OCI-LY7 (cell line): ENCODE measurements at regions not wholly inside any gene's neighbourhood (a gene's known extent, or its start where the extent isn't known, plus 50 kb on each side); places are given as distances from the start of the nearest gene placed in this dataset.
"Not testable (repeated sequence)": the region's sequence is repeated elsewhere in the genome, so short reads cannot be mapped to it uniquely, and the experiment has no call there.

Experiments
- BruUV-seq: library from RNA; stranded (reverse); fragments of 400-500 nt; replicated peaks from 2 replicates; lab custom pipeline; 2021; lab: Mats Ljungman, UMichigan
- CTCF ChIA-PET: fragments of 300-600 bp; sonication (Branson Sonifier 250); formaldehyde crosslinking; loops from one replicate; lab custom pipeline; 2022; ENCODE audit warnings: antibody characterized with exemption; ENCODE audit not compliant: unreplicated experiment; lab: Charles Lee
- POLR2A ChIA-PET: fragments of 300-600 bp; sonication (Branson Sonifier 250); formaldehyde crosslinking; loops from one replicate; lab custom pipeline; 2022; ENCODE audit warnings: antibody characterized with exemption; lab: Charles Lee
- DNase-seq: peaks from one replicate; pipeline ENCODE4 v3.0.0-alpha.2; 2015; ENCODE audit warnings: low spot score
- H2AFZ ChIP-seq: fragments of 200-600 bp; sonication (generic), shearing (Covaris generic); 2 replicates; pipeline ENCODE4 v1.6.1; 2014; ENCODE audit warnings: mild to moderate bottlenecking, antibody characterized with exemption, low read length, moderate library complexity
- H3K27ac ChIP-seq: fragments of 200-600 bp; sonication (generic); 2 replicates; pipeline ENCODE4 v1.5.1; 2014; ENCODE audit warnings: mixed run types, low read depth, mild to moderate bottlenecking, moderate library complexity, low read length, inconsistent platforms; ENCODE audit not compliant: poor library complexity, severe bottlenecking
- H3K36me3 ChIP-seq: fragments of 200-600 bp; sonication (generic); 2 replicates; pipeline ENCODE4 v1.6.1; 2014; ENCODE audit warnings: mild to moderate bottlenecking, antibody characterized with exemption, low read length, moderate library complexity, mixed read lengths; ENCODE audit not compliant: insufficient read depth
- H3K4me1 ChIP-seq: fragments of 200-600 bp; sonication (generic); 2 replicates; pipeline ENCODE4 v1.5.1; 2014; ENCODE audit warnings: mild to moderate bottlenecking, low read length; ENCODE audit not compliant: insufficient read depth, poor library complexity, severe bottlenecking
- H3K4me2 ChIP-seq: fragments of 200-600 bp; sonication (generic); 2 replicates; pipeline ENCODE4 v1.6.1; 2014; ENCODE audit warnings: mild to moderate bottlenecking, low read length
- H3K4me3 ChIP-seq: fragments of 200-600 bp; sonication (generic); 2 replicates; pipeline ENCODE4 v1.5.1; 2014; ENCODE audit warnings: mild to moderate bottlenecking, low read depth, low read length; ENCODE audit not compliant: poor library complexity, severe bottlenecking
- H3K79me2 ChIP-seq: fragments of 200-600 bp; sonication (generic); 2 replicates; pipeline ENCODE4 v1.6.1; 2016; ENCODE audit warnings: low read depth, mild to moderate bottlenecking, low read length, moderate library complexity, mixed read lengths; ENCODE audit not compliant: insufficient read depth
- H3K9me2 ChIP-seq: fragments of 200-600 bp; sonication (generic); 2 replicates; pipeline ENCODE4 v1.6.1; 2016; ENCODE audit warnings: mild to moderate bottlenecking, low read length, mixed read lengths; ENCODE audit not compliant: insufficient read depth
- H3K9me3 ChIP-seq: fragments of 200-600 bp; sonication (generic); 2 replicates; pipeline ENCODE4 v1.6.1; 2014; ENCODE audit warnings: mild to moderate bottlenecking, mixed run types, low read length, mixed read lengths
- H4K20me1 ChIP-seq: fragments of 200-600 bp; sonication (generic); 2 replicates; pipeline ENCODE4 v1.6.1; 2014; ENCODE audit warnings: mild to moderate bottlenecking, antibody characterized with exemption, low read length, moderate library complexity, mixed read lengths; ENCODE audit not compliant: insufficient read depth
- EZH2phosphoT487 ChIP-seq: fragments of 200-600 bp; sonication (generic); IDR thresholded peaks from 2 replicates; pipeline ENCODE4 v1.6.1; 2018; ENCODE audit warnings: low read depth, borderline replicate concordance, mild to moderate bottlenecking, mixed run types, antibody characterized with exemption, low read length, moderate library complexity, mixed read lengths
- intact Hi-C: fragments of 100-400 bp; cut with micrococcal nuclease; formaldehyde crosslinking; loops from one replicate; pipeline ENCODE4 v1.10.0; 2022; ENCODE audit not compliant: unreplicated experiment
- TF ChIP-seq, protein P1 (sequence below): fragments of 200-600 bp; sonication (generic); conservative IDR thresholded peaks from 2 replicates; pipeline ENCODE4 v1.5.1; 2014; ENCODE audit warnings: mild to moderate bottlenecking, antibody characterized with exemption, low read length, moderate library complexity, mixed read lengths

GRCh38 chr1:143651350-143651992, 320.3 kb downstream of the FAM72C start:
- H3K79me2 ChIP-seq = no peaks in the 10 kb centered on the region
- TF ChIP-seq EZH2phosphoT487 = no peak
- TF ChIP-seq, protein P1, sequence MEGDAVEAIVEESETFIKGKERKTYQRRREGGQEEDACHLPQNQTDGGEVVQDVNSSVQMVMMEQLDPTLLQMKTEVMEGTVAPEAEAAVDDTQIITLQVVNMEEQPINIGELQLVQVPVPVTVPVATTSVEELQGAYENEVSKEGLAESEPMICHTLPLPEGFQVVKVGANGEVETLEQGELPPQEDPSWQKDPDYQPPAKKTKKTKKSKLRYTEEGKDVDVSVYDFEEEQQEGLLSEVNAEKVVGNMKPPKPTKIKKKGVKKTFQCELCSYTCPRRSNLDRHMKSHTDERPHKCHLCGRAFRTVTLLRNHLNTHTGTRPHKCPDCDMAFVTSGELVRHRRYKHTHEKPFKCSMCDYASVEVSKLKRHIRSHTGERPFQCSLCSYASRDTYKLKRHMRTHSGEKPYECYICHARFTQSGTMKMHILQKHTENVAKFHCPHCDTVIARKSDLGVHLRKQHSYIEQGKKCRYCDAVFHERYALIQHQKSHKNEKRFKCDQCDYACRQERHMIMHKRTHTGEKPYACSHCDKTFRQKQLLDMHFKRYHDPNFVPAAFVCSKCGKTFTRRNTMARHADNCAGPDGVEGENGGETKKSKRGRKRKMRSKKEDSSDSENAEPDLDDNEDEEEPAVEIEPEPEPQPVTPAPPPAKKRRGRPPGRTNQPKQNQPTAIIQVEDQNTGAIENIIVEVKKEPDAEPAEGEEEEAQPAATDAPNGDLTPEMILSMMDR = no peak
- ChIA-PET CTCF (no interaction called here), POLR2A (no interaction called here)
- BruUV-seq = no TSS peak
- H3K36me3 ChIP-seq = no peaks in the 10 kb centered on the region
- H3K9me2 ChIP-seq = no peaks in the 10 kb centered on the region
- intact Hi-C loops = no loop called here
- H3K4me1 ChIP-seq = no peaks in the 10 kb centered on the region
- H4K20me1 ChIP-seq = no peaks in the 10 kb centered on the region
- H3K4me2 ChIP-seq = no peak overlapping the region
- H3K4me3 ChIP-seq = no peak overlapping the region
- H2AFZ ChIP-seq = no peak overlapping the region
- H3K9me3 ChIP-seq = no peaks in the 10 kb centered on the region
- no peak for DNase-seq
- no peak overlapping the region for H3K27ac ChIP-seq

- H3K9me2 ChIP-seq, H3K9me3 ChIP-seq, H2AFZ ChIP-seq, BruUV-seq, H3K4me3 ChIP-seq, H3K4me2 ChIP-seq, H3K4me1 ChIP-seq, DNase-seq, intact Hi-C loops, H3K36me3 ChIP-seq, H4K20me1 ChIP-seq, H3K79me2 ChIP-seq, H3K27ac ChIP-seq, CTCF ChIA-PET: not testable (repeated sequence)
- POLR2A ChIA-PET = interaction anchor here (0.6 kb wide), 1 partner anchor 63 kb away, joined by 5 read pairs; no protein-coding TSS in a partner anchor
These were observed 327.8 kb downstream of the FAM72C start for GRCh38 chr1:143644035-143644434.

DNA sequence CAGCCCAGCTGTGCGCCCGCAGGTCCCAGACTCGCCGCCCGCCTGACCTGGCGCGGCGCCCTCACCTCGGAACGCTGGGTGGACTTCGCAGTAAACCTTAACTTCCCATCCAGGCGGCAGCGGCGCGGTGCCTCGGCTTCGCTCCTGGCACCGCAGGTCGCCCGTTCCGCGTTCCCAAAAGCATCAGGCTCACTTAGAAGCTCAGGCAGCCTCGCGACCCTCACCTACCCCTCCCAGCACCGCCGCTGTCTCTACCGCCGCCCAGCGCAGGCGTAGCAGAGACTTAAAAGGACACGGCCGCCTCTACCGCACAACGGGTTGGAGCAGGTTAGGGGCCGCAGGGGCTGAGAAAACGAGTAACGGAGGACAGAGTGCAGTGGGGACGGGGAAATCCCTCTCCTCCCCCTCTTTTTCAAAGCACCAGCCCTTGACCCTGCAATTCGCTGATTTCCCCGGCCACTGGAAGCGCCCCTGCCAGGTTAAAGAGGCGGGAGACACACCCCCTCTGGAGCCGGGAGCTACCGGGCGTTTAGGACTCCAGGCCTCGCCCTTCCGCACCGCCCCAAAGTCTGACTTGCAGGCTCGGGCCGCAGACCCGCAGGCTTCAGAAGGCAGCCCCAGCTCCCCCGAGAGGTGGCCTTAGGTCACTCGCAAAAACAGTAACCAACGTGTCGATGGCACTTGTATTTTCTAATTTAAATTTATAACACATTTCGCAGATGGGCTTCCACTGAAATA, 328.5 kb downstream of the FAM72C start:
- intact Hi-C loops = no loop called here
- BruUV-seq = no TSS peak
- no peaks in the 10 kb centered on the region for H3K79me2 ChIP-seq
- no peak overlapping the region for H2AFZ ChIP-seq
- H3K4me2 ChIP-seq = no peak overlapping the region
- H3K9me2 ChIP-seq = no peaks in the 10 kb centered on the region
- H3K36me3 ChIP-seq = no peaks in the 10 kb centered on the region
- no peaks in the 10 kb centered on the region for H3K9me3 ChIP-seq
- no peak overlapping the region for H3K27ac ChIP-seq
- ChIA-PET POLR2A (interaction anchor here (0.6 kb wide), 1 partner anchor 64 kb away, joined by 5 read pairs; no protein-coding TSS in a partner anchor), CTCF (no interaction called here)
- TF ChIP-seq, protein P1 = no peak
- TF ChIP-seq EZH2phosphoT487 = no peak
- no peak overlapping the region for H3K4me3 ChIP-seq
- H3K4me1 ChIP-seq = no peaks in the 10 kb centered on the region
- no peaks in the 10 kb centered on the region for H4K20me1 ChIP-seq
- no peak for DNase-seq
